HG03520 (cell line): ENCODE measurements at regions not wholly inside any gene's neighbourhood (a gene's known extent, or its start where the extent isn't known, plus 50 kb on each side); places are given as distances from the start of the nearest gene placed in this dataset.
"Not testable (repeated sequence)": the region's sequence is repeated elsewhere in the genome, so short reads cannot be mapped to it uniquely, and the experiment has no call there.

Experiments used
- ATAC-seq: cut with Tn5 transposase; IDR thresholded peaks from one replicate; pipeline ENCODE4 v1.9.1; 2021; ENCODE audit warnings: mild to moderate bottlenecking, moderate library complexity; ENCODE audit not compliant: unreplicated experiment

GRCh38 chr1:5688081-5689077, 303.8 kb downstream of the NPHP4 start:
- no peak for ATAC-seq

- ATAC-seq: no peak
These were observed 305.1 kb downstream of the NPHP4 start for GRCh38 chr1:5686925-5687706.

GRCh38 chr1:5686195-5686594, 306.0 kb downstream of the NPHP4 start:
- ATAC-seq: no peak

- no peak for ATAC-seq
These were observed 306.7 kb downstream of the NPHP4 start for GRCh38 chr1:5685446-5686040.

GRCh38 chr1:5684791-5685190, 307.4 kb downstream of the NPHP4 start:
- no peak for ATAC-seq

GRCh38 chr1:5683446-5683845, 308.8 kb downstream of the NPHP4 start:
- ATAC-seq: no peak

GRCh38 chr1:5682626-5683225, 309.5 kb downstream of the NPHP4 start:
- no peak for ATAC-seq

- no peak for ATAC-seq
These were observed 310.6 kb downstream of the NPHP4 start for GRCh38 chr1:5681654-5682053.

- no peak for ATAC-seq
These were observed 311.6 kb downstream of the NPHP4 start for GRCh38 chr1:5680600-5680999.

GRCh38 chr1:5678759-5679158, 313.5 kb downstream of the NPHP4 start:
- ATAC-seq: no peak

GRCh38 chr1:5672355-5672754, 319.9 kb downstream of the NPHP4 start:
- not testable (repeated sequence) for ATAC-seq

- ATAC-seq: no peak
These were observed 321.5 kb downstream of the NPHP4 start for GRCh38 chr1:5670590-5671350.

- no peak for ATAC-seq
These were observed 324.5 kb downstream of the NPHP4 start for GRCh38 chr1:5667513-5668325.

GRCh38 chr1:5664906-5665875, 327.0 kb downstream of the NPHP4 start:
- ATAC-seq: no peak

- ATAC-seq: no peak
These were observed 328.0 kb downstream of the NPHP4 start for GRCh38 chr1:5664081-5664768.

GRCh38 chr1:5662744-5663126, 329.5 kb downstream of the NPHP4 start:
- no peak for ATAC-seq

- no peak for ATAC-seq
These were observed 330.0 kb downstream of the NPHP4 start for GRCh38 chr1:5662086-5662743.
